ENCODE measurements at regions not wholly inside any gene's neighbourhood (a gene's known extent, or its start where the extent isn't known, plus 50 kb on each side); places are given as distances from the start of the nearest gene placed in this dataset.
"Not testable (repeated sequence)": the region's sequence is repeated elsewhere in the genome, so short reads cannot be mapped to it uniquely, and the experiment has no call there.

DNA sequence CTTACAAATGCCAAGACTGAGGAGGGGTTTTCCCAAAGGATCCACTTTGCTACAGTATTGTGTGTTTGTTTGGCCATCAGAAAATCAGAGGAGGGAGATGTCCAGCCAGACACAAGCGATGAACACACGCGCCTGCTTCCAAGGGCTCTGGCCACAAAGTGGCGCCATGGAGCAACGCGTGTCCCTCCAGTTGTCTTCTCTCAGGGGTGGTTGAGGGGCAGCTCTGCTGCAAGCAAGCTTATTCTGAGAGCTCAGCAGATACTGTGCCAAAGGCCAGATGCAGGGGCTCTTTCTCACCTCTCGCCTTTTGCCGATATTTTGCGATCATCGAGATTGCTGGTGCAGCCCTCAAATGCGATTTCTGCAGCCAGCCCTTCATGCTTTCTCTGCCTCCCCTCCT is 88.9 kb upstream of the OSBPL11 start:
- Histone ChIP-seq H3K9ac (ENCODE audit: low read depth, low read length, poor library complexity, severe bottlenecking) (no peak overlapping the region), H3K36me3 (ENCODE audit: insufficient read depth, low read length) (no peaks in the 10 kb centered on the region), H3K4me1 (ENCODE audit: insufficient read depth, low read length, poor library complexity, severe bottlenecking) (no peaks in the 10 kb centered on the region), H4K20me1 (ENCODE audit: insufficient read depth, low read length, poor library complexity, severe bottlenecking) (no peaks in the 10 kb centered on the region), H3K4me3 (ENCODE audit: low read length, poor library complexity, severe bottlenecking) (no peak overlapping the region), H3K9me2 (replicated peaks; ENCODE audit: low read depth, low read length) (no peaks in the 10 kb centered on the region), H3K4me2 (ENCODE audit: low read depth, low read length, poor library complexity, severe bottlenecking) (no peak overlapping the region), H3F3A (ENCODE audit: low read depth) (no peaks in the 10 kb centered on the region), H2AFZ (ENCODE audit: low read length) (no peak overlapping the region), H3K27me3 (ENCODE audit: insufficient read depth, low read length, poor library complexity, severe bottlenecking) (no peaks in the 10 kb centered on the region), H3K9me3 (ENCODE audit: insufficient read depth, low read depth, low read length) (no peaks in the 10 kb centered on the region), H3K79me2 (ENCODE audit: insufficient read depth, low read length) (no peaks in the 10 kb centered on the region)
- TF ChIP-seq, protein P1, sequence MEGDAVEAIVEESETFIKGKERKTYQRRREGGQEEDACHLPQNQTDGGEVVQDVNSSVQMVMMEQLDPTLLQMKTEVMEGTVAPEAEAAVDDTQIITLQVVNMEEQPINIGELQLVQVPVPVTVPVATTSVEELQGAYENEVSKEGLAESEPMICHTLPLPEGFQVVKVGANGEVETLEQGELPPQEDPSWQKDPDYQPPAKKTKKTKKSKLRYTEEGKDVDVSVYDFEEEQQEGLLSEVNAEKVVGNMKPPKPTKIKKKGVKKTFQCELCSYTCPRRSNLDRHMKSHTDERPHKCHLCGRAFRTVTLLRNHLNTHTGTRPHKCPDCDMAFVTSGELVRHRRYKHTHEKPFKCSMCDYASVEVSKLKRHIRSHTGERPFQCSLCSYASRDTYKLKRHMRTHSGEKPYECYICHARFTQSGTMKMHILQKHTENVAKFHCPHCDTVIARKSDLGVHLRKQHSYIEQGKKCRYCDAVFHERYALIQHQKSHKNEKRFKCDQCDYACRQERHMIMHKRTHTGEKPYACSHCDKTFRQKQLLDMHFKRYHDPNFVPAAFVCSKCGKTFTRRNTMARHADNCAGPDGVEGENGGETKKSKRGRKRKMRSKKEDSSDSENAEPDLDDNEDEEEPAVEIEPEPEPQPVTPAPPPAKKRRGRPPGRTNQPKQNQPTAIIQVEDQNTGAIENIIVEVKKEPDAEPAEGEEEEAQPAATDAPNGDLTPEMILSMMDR (conservative IDR thresholded peaks at IDR 0.05; ENCODE audit: low read length), result peak; percentile 61
- TF ChIP-seq EZH2phosphoT487 (IDR thresholded peaks at IDR 0.05; ENCODE audit: borderline replicate concordance), result no peak

DNA sequence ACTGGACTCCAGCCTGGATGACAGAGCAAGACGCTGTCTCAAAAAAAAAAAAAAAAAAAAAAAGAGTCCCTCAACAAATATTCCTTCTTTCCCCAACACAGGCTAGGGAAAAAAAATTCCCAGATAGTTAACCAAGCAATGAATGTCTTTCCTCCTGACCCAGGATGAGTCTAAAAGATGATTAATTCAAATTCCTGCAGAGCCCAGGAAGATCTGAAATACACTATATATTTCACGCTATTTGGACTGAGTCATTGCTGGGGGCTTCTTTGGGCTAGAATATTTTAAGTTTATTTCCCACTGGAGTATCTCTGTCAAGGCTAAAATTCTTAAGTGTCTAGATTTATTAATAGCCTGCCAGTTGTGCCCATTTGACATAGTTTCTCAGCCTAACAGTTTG is 90.4 kb upstream of the OSBPL11 start:
- not testable (repeated sequence) for H3K27me3 ChIP-seq (ENCODE audit: insufficient read depth, low read length, poor library complexity, severe bottlenecking); H4K20me1 ChIP-seq (ENCODE audit: insufficient read depth, low read length, poor library complexity, severe bottlenecking); H3K4me2 ChIP-seq (ENCODE audit: low read depth, low read length, poor library complexity, severe bottlenecking); H3F3A ChIP-seq (ENCODE audit: low read depth); H3K4me1 ChIP-seq (ENCODE audit: insufficient read depth, low read length, poor library complexity, severe bottlenecking); H3K79me2 ChIP-seq (ENCODE audit: insufficient read depth, low read length); H3K9me3 ChIP-seq (ENCODE audit: insufficient read depth, low read depth, low read length); H3K9me2 ChIP-seq (replicated peaks; ENCODE audit: low read depth, low read length); H3K36me3 ChIP-seq (ENCODE audit: insufficient read depth, low read length); H3K4me3 ChIP-seq (ENCODE audit: low read length, poor library complexity, severe bottlenecking); H2AFZ ChIP-seq (ENCODE audit: low read length); H3K9ac ChIP-seq (ENCODE audit: low read depth, low read length, poor library complexity, severe bottlenecking)

DNA sequence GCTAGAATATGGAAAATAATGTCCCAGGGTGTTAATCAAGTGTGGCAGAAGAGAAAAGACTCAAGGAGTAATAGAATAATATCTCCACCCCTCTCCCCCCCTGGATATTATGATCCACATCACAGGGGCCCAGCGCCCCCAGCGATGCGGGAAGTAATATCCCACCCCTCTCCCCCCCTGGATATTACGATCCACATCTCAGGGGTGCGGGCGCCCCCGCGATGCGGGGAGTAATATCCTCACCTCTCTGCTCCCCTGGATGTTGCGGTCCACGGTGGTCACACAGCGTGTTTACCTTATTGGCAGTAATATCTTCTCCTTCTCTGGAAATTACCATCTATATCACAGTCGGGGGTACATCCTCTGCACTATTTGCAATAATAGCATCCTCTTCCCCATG is 97.1 kb upstream of the OSBPL11 start:
- Histone ChIP-seq H3K79me2 (ENCODE audit: insufficient read depth, low read length) (no peaks in the 10 kb centered on the region), H4K20me1 (ENCODE audit: insufficient read depth, low read length, poor library complexity, severe bottlenecking) (no peaks in the 10 kb centered on the region), H3K36me3 (ENCODE audit: insufficient read depth, low read length) (no peaks in the 10 kb centered on the region), H3K27me3 (ENCODE audit: insufficient read depth, low read length, poor library complexity, severe bottlenecking) (no peaks in the 10 kb centered on the region), H3F3A (ENCODE audit: low read depth) (no peaks in the 10 kb centered on the region), H3K9ac (ENCODE audit: low read depth, low read length, poor library complexity, severe bottlenecking) (no peak overlapping the region), H3K9me2 (replicated peaks; ENCODE audit: low read depth, low read length) (no peaks in the 10 kb centered on the region), H3K4me2 (ENCODE audit: low read depth, low read length, poor library complexity, severe bottlenecking) (no peak overlapping the region), H2AFZ (ENCODE audit: low read length) (no peak overlapping the region), H3K4me3 (ENCODE audit: low read length, poor library complexity, severe bottlenecking) (no peak overlapping the region), H3K9me3 (ENCODE audit: insufficient read depth, low read depth, low read length) (no peaks in the 10 kb centered on the region), H3K4me1 (ENCODE audit: insufficient read depth, low read length, poor library complexity, severe bottlenecking) (no peaks in the 10 kb centered on the region)
- TF ChIP-seq EZH2phosphoT487 (IDR thresholded peaks at IDR 0.05; ENCODE audit: borderline replicate concordance), result no peak
- TF ChIP-seq, protein P1 (conservative IDR thresholded peaks at IDR 0.05; ENCODE audit: low read length), result no peak

DNA sequence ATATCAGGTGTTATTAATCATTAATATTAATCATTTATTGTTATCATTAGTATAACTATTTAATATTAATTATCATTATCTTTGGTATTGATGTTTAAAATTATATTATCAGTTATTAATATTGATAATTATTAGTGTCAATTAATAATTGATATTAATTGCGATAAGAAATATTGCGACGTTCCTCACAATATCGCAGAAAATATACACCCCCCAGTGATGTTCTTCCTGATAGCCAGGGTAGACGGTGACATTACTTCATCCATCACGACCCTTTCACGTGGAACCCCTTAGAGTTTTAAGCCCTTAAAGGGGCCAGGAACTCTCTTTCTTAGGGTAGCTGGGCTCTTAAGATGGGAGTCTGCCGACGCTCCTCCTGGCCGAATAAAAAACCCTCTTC is 98.6 kb upstream of the OSBPL11 start:
- Histone ChIP-seq H4K20me1 (ENCODE audit: insufficient read depth, low read length, poor library complexity, severe bottlenecking) (no peaks in the 10 kb centered on the region), H3K27me3 (ENCODE audit: insufficient read depth, low read length, poor library complexity, severe bottlenecking) (no peaks in the 10 kb centered on the region), H3K9ac (ENCODE audit: low read depth, low read length, poor library complexity, severe bottlenecking) (no peak overlapping the region), H3K9me2 (replicated peaks; ENCODE audit: low read depth, low read length) (no peaks in the 10 kb centered on the region), H3K36me3 (ENCODE audit: insufficient read depth, low read length) (no peaks in the 10 kb centered on the region), H3F3A (ENCODE audit: low read depth) (no peaks in the 10 kb centered on the region), H3K4me3 (ENCODE audit: low read length, poor library complexity, severe bottlenecking) (no peak overlapping the region), H3K79me2 (ENCODE audit: insufficient read depth, low read length) (no peaks in the 10 kb centered on the region), H3K4me2 (ENCODE audit: low read depth, low read length, poor library complexity, severe bottlenecking) (no peak overlapping the region), H3K4me1 (ENCODE audit: insufficient read depth, low read length, poor library complexity, severe bottlenecking) (no peaks in the 10 kb centered on the region), H3K9me3 (ENCODE audit: insufficient read depth, low read depth, low read length) (no peaks in the 10 kb centered on the region), H2AFZ (ENCODE audit: low read length) (no peak overlapping the region)
- TF ChIP-seq EZH2phosphoT487 (IDR thresholded peaks at IDR 0.05; ENCODE audit: borderline replicate concordance), result no peak
- TF ChIP-seq, protein P1 (conservative IDR thresholded peaks at IDR 0.05; ENCODE audit: low read length), result no peak

All from Loucy (cell line).